ENCODE measurements at regions not wholly inside any gene's neighbourhood (a gene's known extent, or its start where the extent isn't known, plus 50 kb on each side); places are given as distances from the start of the nearest gene placed in this dataset.

- no peak for TF ChIP-seq SP7 (tag by site-specific recombination; IDR thresholded peaks at IDR 0.05)
- TF ChIP-seq YY1 (tag by site-specific recombination; IDR thresholded peaks at IDR 0.05), result no peak
- no peak for TF ChIP-seq BCL11A (tag by site-specific recombination; IDR thresholded peaks at IDR 0.05; ENCODE audit: low read depth)
- TF ChIP-seq CTCF (tag by site-specific recombination; IDR thresholded peaks at IDR 0.05), result no peak
- TF ChIP-seq MZF1 (tag by site-specific recombination; IDR thresholded peaks at IDR 0.05; ENCODE audit: borderline replicate concordance), result no peak
- no peak for TF ChIP-seq ZNF335 (tag by site-specific recombination; conservative IDR thresholded peaks at IDR 0.05)
- no peak for TF ChIP-seq ZNF133 (tag by site-specific recombination; IDR thresholded peaks at IDR 0.05)
- no peak for TF ChIP-seq ZBTB7A (tag by site-specific recombination; IDR thresholded peaks at IDR 0.05; ENCODE audit: low read depth)
Observed at GRCh38 chr6:166087246-166087645, 80.4 kb downstream of the TBXT start.

Measured in HEK293 (cell line).